ENCODE measurements at regions not wholly inside any gene's neighbourhood (a gene's known extent, or its start where the extent isn't known, plus 50 kb on each side); places are given as distances from the start of the nearest gene placed in this dataset.
A peak's percentile ranks its signal among the peaks of the same experiment; 100 is the strongest.

DNA sequence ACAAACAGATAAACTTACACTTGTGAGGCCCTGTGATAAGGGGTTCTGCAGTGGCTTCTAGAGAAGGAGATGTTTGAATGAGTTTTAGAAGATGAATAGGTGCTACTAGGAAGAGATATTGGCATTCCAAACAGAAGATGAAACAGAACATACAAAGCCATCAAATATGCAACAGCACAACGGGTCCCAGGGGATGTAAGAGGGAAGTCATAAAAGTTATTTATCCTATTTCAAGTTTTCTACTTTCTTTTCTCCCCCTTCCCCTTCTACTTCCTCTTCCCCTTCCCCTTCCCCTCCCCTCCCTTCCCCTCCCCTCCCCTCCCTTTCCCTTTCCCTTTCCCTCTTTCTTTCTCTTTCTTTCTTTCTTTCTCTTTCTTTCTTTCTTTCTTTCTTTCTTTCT lies 94.9 kb upstream of the CADM1 start:
- no peak for DNase-seq

GRCh38 chr11:115598257-115598901 lies 94.2 kb upstream of the CADM1 start:
- no peak for DNase-seq

DNA sequence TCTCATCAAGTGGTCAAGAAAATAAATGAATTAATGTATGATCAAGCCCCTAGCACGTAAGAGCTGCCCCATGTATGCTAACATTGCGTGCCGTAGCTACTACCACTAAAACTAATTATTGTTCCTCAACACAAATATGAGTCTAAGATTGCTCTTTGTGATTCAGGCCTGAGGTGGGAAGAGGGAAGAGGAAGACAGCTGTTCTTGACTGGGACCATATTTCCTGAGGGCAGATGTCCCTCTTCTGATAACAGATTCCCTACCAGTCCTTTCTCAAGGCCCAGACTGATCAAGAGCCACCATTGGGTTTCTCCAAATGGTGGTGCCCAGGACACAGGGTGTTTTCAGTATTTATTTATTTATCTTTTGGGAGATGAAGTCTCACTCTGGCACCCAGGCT lies 87.2 kb upstream of the CADM1 start:
- DNase-seq = no peak

DNA sequence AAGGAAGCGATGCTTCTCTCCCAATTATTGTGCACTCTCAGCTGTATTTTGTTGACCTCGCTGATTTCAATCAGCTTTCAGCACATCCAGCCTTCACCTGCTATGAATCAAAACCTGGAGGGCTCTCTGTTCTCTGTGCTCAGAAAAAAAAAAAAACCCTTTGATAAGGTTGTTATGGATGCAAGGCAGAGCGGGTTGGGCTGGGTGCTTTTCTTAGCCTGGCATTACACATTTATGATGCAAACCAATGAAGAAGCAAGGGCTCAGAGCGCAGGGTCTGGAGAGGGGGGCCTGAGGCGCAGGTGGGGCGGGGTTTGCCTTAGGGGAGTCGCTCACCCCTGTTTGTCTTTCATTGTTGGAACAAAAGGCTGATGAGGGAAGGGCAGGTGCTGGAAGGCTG lies 86.0 kb upstream of the CADM1 start:
- DNase-seq = no peak

DNA sequence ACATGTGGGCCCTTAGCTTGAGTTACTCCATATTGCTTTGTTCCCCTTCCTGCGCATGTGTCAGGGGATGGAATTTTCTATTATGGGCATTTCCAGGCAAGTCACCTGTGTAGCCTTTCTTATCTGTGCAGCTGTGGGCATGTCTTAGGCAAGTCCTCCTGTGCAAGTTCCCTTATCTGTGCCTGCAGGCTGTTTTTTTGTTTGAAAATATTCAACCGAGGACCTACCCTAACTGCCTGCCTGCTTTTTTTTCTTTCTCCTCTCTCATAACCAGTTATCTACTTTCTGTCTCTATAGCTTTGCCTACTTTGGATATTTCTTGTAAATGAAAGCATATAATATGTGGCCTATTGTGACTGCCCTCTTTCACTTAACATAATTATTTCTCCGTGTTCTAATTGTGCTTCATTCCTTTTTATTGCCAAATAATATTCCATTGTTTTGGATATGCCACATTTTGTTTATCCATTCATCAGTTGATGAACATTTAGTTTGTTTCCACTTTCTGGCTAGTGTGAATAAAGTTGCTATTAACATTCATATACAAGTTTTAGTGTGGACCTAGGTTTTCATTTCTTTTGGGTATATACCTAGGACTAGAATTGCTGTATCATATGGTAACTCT lies 83.6 kb upstream of the CADM1 start:
- DNase-seq = no peak

GRCh38 chr11:115585361-115586024 lies 81.3 kb upstream of the CADM1 start:
- no peak for DNase-seq

GRCh38 chr11:115581871-115582639 lies 77.8 kb upstream of the CADM1 start:
- peak; percentile 34 for DNase-seq

DNA sequence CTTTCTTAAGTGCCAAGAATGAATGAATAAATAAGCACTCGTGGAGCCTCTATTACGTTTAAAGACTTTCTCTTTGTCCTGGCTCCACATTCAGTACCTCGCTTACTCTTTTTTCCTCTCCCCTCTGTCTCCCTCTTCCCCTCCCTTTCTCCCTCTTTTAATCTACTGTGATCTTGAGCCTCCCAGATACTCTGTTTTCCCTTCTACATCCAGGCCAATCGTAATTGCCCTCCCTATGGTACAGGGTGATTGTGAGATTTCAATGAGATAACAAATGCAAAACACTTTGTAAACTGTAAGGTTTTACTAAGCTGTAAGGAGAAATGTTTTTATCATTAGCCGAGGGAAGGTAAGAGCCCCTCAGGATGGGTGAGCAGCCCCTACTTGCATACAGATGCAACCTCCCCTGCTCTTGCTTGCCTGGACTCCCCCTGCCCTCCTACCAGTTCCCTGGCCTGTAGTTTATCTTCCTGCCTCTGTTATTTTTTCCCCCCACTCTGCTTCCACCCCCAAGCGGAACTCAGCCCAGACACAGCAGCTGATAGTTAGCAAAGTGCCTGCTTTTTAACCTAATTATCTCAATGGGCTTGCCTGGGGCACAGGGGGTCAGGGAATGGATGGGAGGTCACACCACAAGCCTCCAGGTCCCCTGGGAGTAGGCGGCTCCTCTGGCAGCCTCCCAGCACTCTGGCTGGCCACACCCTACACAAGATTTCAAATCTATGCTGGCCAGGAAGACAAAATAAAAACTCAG lies 76.9 kb upstream of the CADM1 start:
- DNase-seq = peak; percentile 37

DNA sequence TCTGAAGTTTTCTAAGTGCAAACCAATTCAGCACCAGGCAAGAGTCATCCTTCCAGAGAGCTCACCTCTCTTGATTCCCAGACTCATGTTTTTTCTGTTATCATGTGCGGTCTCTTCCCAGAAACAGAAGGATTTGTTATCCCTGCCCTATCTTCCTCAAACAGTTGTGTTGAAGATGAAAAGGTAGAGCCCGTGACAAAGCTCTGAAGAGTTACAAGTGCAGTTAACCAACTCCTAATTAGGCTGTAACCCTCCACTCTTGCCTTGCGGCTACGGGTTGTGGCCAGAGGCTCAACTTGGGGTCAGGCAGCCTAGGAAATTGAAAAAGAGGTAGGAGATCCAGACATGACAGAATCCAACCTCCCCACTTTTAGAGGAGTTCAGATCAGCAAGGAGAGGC lies 76.2 kb upstream of the CADM1 start:
- no peak for DNase-seq

DNA sequence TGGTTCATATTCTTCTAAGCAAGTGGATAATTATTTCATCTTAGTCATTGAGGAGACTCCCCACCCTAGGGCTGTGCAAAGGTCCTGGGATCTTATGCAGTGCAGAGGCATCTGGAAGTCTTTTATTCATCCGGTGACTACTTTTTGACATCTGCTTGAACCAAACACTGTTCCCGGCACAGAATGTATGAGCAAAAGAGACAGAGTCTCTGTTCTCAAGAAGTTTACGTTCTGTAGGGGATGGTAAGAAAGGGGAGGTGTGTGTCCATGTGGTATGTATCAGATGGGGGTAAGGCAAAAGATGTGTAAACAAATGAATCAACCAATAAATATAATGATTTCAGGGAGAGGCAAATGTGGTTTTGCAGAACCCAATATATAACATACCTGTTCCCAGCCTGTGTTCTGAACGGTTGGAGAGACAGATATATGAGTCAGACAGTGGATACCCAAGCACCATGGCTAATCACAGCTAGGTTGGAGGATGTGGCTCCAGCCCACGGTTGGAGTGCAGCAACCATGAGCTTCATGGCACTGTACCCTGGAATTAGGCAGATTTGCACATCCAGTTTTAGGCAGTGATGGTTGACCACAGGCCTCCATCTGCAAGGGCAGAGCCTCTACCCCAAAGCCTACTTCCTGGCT lies 75.1 kb upstream of the CADM1 start:
- DNase-seq = peak; percentile 19

DNA sequence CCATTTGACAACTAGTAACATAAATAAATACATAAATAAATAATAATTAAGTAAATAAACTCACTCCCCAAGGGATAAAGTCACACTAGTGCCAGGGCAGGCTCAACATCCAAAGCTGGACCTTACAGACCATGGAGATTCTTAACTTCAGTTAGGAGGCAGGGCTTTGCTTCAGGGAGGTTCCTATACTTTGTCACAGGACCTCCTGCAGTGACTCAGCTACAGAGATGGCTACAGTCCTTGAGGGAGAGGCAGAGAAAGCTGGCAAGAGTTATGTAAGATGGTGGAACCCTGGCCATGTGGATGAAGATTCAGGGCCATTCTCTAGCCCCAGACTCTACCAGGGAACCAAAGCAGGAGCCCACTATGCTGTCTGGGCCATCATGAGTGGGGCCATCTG lies 74.1 kb upstream of the CADM1 start:
- no peak for DNase-seq

DNA sequence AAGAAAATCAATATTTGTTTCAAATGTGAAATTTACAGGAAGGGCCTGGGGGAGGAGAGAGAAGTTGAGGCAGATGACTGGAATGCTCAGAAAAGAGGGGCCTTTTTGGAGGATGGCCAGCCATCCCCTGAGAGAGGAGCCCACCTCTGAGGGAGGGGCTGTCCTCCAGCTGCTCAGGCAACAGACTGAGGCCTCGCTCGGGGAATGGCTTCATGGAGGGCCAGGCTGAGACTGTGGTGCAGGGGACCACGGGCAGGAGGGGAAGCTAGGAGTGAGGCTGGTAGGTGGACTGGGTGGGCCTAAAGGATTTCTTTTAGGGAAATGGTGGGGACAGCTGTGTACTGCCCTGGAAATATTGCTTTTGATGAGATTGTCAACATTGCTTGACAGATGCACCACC lies 73.5 kb upstream of the CADM1 start:
- no peak for DNase-seq

DNA sequence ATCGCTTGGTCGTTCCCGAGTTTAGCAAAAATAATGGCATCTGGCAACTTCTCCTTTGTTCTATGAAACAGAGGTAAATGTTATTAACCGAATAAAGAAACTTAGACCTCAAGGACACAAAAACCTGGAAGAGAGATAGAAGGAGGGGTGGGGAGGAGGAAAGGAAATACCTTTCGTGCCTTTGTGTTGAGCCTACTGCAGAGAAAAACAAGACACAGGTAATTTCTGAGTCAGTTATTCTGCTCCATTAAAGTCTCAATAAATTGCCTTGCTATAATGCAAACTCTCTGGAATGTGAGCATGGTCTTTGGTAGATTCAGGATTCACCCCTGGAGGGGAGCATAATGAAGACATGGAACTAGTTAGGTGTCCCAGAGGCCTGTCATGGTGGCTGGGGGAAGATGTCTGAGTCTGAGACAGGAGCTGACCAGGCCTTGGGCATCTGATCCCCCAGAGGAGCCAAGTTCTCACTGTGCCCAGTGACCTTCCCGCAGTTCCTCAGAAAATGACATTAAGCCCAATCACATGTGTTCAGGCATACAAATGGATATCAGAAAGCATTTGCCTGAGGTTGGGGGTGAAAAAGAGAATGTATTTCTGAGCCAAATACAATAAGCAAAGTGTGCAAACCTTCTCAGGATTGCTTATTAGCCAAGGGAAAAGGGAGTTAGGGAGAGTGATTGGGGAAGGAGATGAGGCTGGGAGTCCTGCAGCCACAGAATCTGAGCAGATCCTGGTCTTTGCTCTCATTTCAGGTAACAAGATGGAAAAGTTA lies 72.6 kb upstream of the CADM1 start:
- no peak for DNase-seq

DNA sequence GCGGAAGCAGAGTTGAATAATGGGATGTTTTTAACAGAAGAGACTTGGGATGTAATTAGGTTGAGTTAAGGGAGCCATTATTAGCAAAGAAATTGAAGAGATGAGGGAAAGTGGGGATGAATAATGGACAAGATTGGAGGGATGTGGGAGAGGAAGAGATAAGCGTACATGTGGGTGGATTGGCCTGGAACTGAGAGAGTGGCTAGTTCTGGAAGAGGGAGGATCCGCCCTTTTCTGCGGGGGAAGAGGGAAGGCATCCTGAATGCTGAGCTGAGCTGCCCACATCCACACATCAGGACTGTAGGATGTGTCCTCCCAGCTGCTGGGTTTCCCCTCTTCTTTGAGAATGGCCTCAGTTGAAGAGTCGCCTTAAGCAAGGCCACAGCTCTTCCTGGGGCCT lies 68.3 kb upstream of the CADM1 start:
- DNase-seq = no peak

DNA sequence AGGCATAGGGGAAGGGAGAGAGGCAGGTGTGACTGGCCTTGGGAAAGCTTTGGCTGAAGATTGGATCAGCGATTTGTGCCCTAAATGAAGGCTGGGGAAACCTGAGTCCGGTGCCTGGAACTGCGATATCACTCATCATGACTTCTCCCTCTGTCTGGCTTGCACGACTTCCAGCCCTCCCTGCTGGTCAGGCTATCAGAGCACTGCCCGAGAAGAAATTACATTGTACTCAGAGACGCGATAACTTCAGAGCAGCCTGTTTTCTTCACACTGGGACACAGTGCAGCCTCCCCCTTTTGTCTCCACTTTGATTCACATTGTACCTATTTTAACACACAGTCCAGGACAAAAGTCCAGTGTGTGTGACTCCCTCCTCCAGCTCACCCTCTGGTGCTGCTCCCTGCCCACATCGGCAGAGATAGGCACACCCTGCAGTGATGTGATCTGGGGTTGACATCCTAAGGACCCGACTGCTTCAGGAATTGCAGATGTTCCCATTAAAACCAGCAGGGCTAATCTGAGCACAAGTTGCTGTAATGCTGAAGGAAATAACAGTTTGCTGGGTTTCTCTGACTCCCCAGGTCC lies 62.1 kb upstream of the CADM1 start:
- no peak for DNase-seq

DNA sequence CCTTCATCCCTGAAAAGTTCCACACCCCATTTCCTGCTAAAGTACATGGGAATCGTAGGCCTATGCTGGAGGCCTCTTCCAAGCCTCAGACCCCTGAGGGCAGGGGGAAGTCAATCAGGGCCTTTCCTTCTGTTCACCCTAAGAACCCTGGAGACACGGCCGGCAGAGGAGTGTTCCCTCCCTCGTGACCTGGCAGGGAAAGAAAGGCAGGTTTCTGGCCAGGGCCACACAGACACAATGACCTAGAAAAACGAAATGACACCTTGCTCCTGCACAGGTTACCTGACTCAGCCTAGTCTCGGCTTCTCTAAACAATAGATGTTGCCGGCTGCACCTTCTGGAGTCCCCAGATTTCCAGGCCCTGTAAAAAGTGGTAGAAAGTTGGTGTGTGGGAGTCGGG lies 60.6 kb upstream of the CADM1 start:
- no peak for DNase-seq

DNA sequence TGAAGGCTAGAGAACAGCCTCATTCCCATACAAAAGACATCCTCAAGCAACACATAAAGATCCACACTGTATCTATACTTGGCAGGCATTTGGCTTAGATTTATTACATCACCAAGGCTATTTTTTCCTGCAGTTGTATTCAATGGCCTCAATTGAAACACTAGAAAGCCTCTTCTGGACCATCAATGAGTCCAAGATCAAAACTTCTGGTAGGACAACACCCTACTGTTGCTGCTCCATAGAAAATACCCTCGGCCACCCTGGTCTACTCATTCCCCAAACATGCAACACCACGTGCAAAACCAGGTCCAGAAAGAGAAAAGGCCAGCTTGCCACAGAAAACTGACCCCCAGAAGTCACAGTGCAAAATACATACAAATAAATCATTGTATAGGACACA lies 56.9 kb upstream of the CADM1 start:
- DNase-seq = no peak

DNA sequence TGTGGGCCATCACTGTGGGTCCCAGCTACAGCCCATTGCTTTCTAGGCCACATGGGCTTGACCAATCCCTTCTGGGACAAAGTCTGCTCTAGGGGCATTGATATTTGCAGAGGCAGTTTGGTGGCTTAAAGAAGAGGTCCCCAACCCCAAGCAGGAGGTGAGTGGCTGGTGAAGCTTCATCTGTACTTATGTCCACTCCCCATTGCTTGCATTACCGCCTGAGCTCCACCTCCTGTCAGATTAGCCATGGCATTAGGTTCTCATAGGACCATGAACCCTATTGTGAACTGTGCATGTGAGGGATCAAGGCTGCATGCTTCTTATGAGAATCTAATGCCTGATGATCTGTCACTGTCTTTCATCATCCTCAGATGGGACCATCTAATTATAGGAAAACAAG lies 54.4 kb upstream of the CADM1 start:
- no peak for DNase-seq

- DNase-seq = no peak
Measured at GRCh38 chr11:115557681-115558080, 53.5 kb upstream of the CADM1 start.

- no peak for DNase-seq
Measured at GRCh38 chr11:115556984-115557383, 52.8 kb upstream of the CADM1 start.

Measured in right hindlimb (tissue), 1 donor.